Embryonic facial prominence (tissue), 1 donor: ENCODE measurements at regions not wholly inside any gene's neighbourhood (a gene's known extent, or its start where the extent isn't known, plus 50 kb on each side); places are given as distances from the start of the nearest gene placed in this dataset.

ENCODE experiments used
- DNase-seq: peaks from one replicate; pipeline ENCODE4 v3.0.0-alpha.2; 2016; ENCODE audit errors: extremely low spot score

GRCh38 chr1:56151402-56151801, 428.0 kb downstream of the PLPP3 start:
- DNase-seq = no peak

- no peak for DNase-seq
These were observed 428.7 kb downstream of the PLPP3 start for GRCh38 chr1:56150441-56151215.

GRCh38 chr1:56149761-56150160, 429.6 kb downstream of the PLPP3 start:
- no peak for DNase-seq

GRCh38 chr1:56148326-56149193, 430.8 kb downstream of the PLPP3 start:
- no peak for DNase-seq

GRCh38 chr1:56147459-56147858, 431.9 kb downstream of the PLPP3 start:
- no peak for DNase-seq

GRCh38 chr1:56147034-56147433, 432.3 kb downstream of the PLPP3 start:
- no peak for DNase-seq

GRCh38 chr1:56146449-56146848, 432.9 kb downstream of the PLPP3 start:
- DNase-seq = no peak

GRCh38 chr1:56145581-56145980, 433.8 kb downstream of the PLPP3 start:
- DNase-seq = no peak

GRCh38 chr1:56142301-56142700, 437.1 kb downstream of the PLPP3 start:
- DNase-seq = no peak

- DNase-seq = no peak
These were observed 439.5 kb downstream of the PLPP3 start for GRCh38 chr1:56139836-56140235.

- DNase-seq = no peak
These were observed 441.6 kb downstream of the PLPP3 start for GRCh38 chr1:56137521-56138505.

- no peak for DNase-seq
These were observed 442.3 kb downstream of the PLPP3 start for GRCh38 chr1:56137090-56137489.

GRCh38 chr1:56135864-56136147, 443.6 kb downstream of the PLPP3 start:
- DNase-seq = no peak

GRCh38 chr1:56135069-56135863, 444.1 kb downstream of the PLPP3 start:
- DNase-seq = no peak

- DNase-seq = no peak
These were observed 445.6 kb downstream of the PLPP3 start for GRCh38 chr1:56133522-56134472.

GRCh38 chr1:56132520-56132919, 446.8 kb downstream of the PLPP3 start:
- DNase-seq = no peak

- no peak for DNase-seq
These were observed 449.5 kb downstream of the PLPP3 start for GRCh38 chr1:56129837-56130236.

- DNase-seq = no peak
These were observed 454.0 kb downstream of the PLPP3 start for GRCh38 chr1:56125316-56125715.

- DNase-seq = no peak
These were observed 455.5 kb downstream of the PLPP3 start for GRCh38 chr1:56123826-56124225.

- DNase-seq = no peak
These were observed 455.9 kb downstream of the PLPP3 start for GRCh38 chr1:56123421-56123820.
